ENCODE measurements at regions not wholly inside any gene's neighbourhood (a gene's known extent, or its start where the extent isn't known, plus 50 kb on each side); places are given as distances from the start of the nearest gene placed in this dataset.

DNA sequence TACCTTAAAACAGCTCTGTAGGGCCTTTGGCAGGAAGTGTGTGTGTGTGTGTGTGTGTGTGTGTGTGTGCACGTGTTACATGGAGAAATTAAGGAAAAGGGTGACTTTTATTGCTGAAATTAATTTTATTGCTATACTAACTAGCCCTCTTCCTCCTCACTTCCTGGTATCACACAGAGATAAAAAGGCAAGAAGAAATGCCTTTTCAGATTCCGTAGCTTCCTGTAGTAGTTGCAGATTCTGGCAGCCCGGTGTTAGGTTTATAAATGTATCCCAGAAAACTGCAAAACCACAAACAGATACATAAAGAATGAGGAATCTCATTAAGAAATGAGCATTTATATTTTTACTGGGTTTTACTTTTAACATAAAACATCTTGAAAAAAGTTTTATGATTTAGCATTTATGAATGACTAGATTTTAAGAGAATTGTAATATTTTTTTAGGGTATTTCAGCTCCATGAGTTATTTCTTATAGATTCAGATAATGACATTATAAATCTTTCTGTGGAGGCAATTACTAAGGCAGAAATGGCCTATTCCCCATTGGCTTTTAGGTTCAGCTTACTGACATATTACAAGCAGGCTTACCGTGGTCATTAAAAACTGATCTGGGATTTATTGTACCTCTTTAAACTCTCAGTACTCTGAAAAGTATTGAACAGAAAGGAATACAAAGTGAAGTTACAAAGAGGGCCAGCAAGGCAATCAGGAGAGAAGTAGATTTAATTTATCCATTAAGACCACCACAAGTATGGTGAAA, 249.1 kb upstream of the TSHZ2 start:
- TF ChIP-seq, protein P1, sequence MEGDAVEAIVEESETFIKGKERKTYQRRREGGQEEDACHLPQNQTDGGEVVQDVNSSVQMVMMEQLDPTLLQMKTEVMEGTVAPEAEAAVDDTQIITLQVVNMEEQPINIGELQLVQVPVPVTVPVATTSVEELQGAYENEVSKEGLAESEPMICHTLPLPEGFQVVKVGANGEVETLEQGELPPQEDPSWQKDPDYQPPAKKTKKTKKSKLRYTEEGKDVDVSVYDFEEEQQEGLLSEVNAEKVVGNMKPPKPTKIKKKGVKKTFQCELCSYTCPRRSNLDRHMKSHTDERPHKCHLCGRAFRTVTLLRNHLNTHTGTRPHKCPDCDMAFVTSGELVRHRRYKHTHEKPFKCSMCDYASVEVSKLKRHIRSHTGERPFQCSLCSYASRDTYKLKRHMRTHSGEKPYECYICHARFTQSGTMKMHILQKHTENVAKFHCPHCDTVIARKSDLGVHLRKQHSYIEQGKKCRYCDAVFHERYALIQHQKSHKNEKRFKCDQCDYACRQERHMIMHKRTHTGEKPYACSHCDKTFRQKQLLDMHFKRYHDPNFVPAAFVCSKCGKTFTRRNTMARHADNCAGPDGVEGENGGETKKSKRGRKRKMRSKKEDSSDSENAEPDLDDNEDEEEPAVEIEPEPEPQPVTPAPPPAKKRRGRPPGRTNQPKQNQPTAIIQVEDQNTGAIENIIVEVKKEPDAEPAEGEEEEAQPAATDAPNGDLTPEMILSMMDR (IDR thresholded peaks at IDR 0.05) = no peak
- no peak for TF ChIP-seq POLR2A (IDR thresholded peaks at IDR 0.05)
- TF ChIP-seq EP300 (IDR thresholded peaks at IDR 0.05) = no peak
